AG04450 (cell line): ENCODE measurements at regions not wholly inside any gene's neighbourhood (a gene's known extent, or its start where the extent isn't known, plus 50 kb on each side); places are given as distances from the start of the nearest gene placed in this dataset.

Experiments
- CTCF ChIA-PET: fragments of 300-600, 350-600 bp; formaldehyde crosslinking; extraction: SDS; loops from one replicate; lab custom pipeline; 2022; ENCODE audit warnings: antibody characterized with exemption, inconsistent platforms; lab: Charles Lee
- POLR2A ChIA-PET: fragments of 350-600 bp; formaldehyde crosslinking; extraction: SDS; loops from one replicate; lab custom pipeline; 2021; ENCODE audit warnings: antibody characterized with exemption, inconsistent platforms; lab: Yijun Ruan, JAX
- DNase-seq: peaks from one replicate; pipeline ENCODE4 v3.0.0-alpha.2; 2011; ENCODE audit warnings: low read depth, low spot score
- H3K27ac ChIP-seq: one replicate; pipeline ENCODE4 v1.5.1; 2012; ENCODE audit warnings: low read depth, low read length, control low read depth
- H3K27me3 ChIP-seq: one replicate; pipeline ENCODE4 v1.6.0; 2012; ENCODE audit warnings: low read length; ENCODE audit not compliant: control insufficient read depth, insufficient read depth
- H3K4me3 ChIP-seq: 2 replicates; pipeline ENCODE4 v1.5.1; 2011; ENCODE audit warnings: mild to moderate bottlenecking, low read depth, low read length, control low read depth
- H3K9me3 ChIP-seq: 2 replicates; pipeline ENCODE4 v1.5.1; 2012; ENCODE audit warnings: low read length; ENCODE audit not compliant: control insufficient read depth, insufficient read depth
- CTCF ChIP-seq: IDR thresholded peaks from 2 replicates; pipeline ENCODE4 v1.5.1; 2011; ENCODE audit warnings: low read depth, low read length, control low read depth, inconsistent platforms

- DNase-seq, result no peak
- Histone ChIP-seq H3K9me3 (no peaks in the 10 kb centered on the region), H3K27ac (no peak overlapping the region), H3K27me3 (no peaks in the 10 kb centered on the region), H3K4me3 (no peak overlapping the region)
- CTCF ChIA-PET, result no interaction called here
- POLR2A ChIA-PET, result no interaction called here
- no peak for TF ChIP-seq CTCF
Observed at GRCh38 chr3:165519687-165520086, 317.5 kb downstream of the BCHE start.

- no peak for TF ChIP-seq CTCF
- ChIA-PET POLR2A (no interaction called here), CTCF (no interaction called here)
- Histone ChIP-seq H3K27me3 (no peaks in the 10 kb centered on the region), H3K27ac (no peak overlapping the region), H3K9me3 (no peaks in the 10 kb centered on the region), H3K4me3 (no peak overlapping the region)
- DNase-seq, result no peak
Observed at GRCh38 chr3:165518346-165518745, 318.9 kb downstream of the BCHE start.

- TF ChIP-seq CTCF, result no peak
- no peaks in the 10 kb centered on the region for H3K9me3 ChIP-seq
- no peak overlapping the region for H3K4me3 ChIP-seq
- CTCF ChIA-PET, result no interaction called here
- DNase-seq, result no peak
- H3K27ac ChIP-seq, result no peak overlapping the region
- H3K27me3 ChIP-seq, result no peaks in the 10 kb centered on the region
- POLR2A ChIA-PET, result no interaction called here
Observed at GRCh38 chr3:165513715-165514701, 317.8 kb upstream of the SLITRK3 start.

- no peak for TF ChIP-seq CTCF
- CTCF ChIA-PET, result no interaction called here
- no peaks in the 10 kb centered on the region for H3K27me3 ChIP-seq
- DNase-seq, result no peak
- no peak overlapping the region for H3K4me3 ChIP-seq
- no peaks in the 10 kb centered on the region for H3K9me3 ChIP-seq
- no peak overlapping the region for H3K27ac ChIP-seq
- POLR2A ChIA-PET, result no interaction called here
Observed at GRCh38 chr3:165507576-165507975, 311.4 kb upstream of the SLITRK3 start.

GRCh38 chr3:165507060-165507459 lies 310.9 kb upstream of the SLITRK3 start:
- ChIA-PET CTCF (no interaction called here), POLR2A (no interaction called here)
- TF ChIP-seq CTCF, result no peak

More at GRCh38 chr3:165507060-165507459, 310.9 kb upstream of the SLITRK3 start:
- H3K27me3 ChIP-seq, result no peaks in the 10 kb centered on the region
- no peak for DNase-seq
- no peaks in the 10 kb centered on the region for H3K9me3 ChIP-seq
- no peak overlapping the region for H3K4me3 ChIP-seq
- no peak overlapping the region for H3K27ac ChIP-seq
